Liver (tissue), 3 donors: ENCODE measurements at regions not wholly inside any gene's neighbourhood (a gene's known extent, or its start where the extent isn't known, plus 50 kb on each side); places are given as distances from the start of the nearest gene placed in this dataset.

Source experiments
- EGR1 ChIP-seq, 2 donors: IDR thresholded peaks; 2 replicates each; pipeline ENCODE4 v1.6.1; 2016 to 2018; ENCODE audit warnings: antibody characterized with exemption in 2 of 2, low read depth in 2 of 2
- FOXA1 ChIP-seq: IDR thresholded peaks from 2 replicates; pipeline ENCODE4 v1.6.1; 2016; ENCODE audit warnings: antibody characterized with exemption
- GABPA ChIP-seq, 2 donors: IDR thresholded peaks in 1 of 2; conservative IDR thresholded peaks in 1 of 2; 2 replicates each; pipeline ENCODE4 v1.6.1; 2016; ENCODE audit warnings: antibody characterized with exemption in 2 of 2, mild to moderate bottlenecking in 1 of 2, moderate library complexity in 1 of 2
- HNF4G ChIP-seq: IDR thresholded peaks from 2 replicates; pipeline ENCODE4 v1.6.1; 2016; ENCODE audit warnings: antibody characterized with exemption
- RAD21 ChIP-seq, 2 donors: IDR thresholded peaks; 2 replicates each; pipeline ENCODE4 v1.6.1; 2016; ENCODE audit warnings: antibody characterized with exemption in 2 of 2, mild to moderate bottlenecking in 2 of 2
- TF ChIP-seq, protein P1 (sequence below): fragments of 150-350 bp; IDR thresholded peaks from 2 replicates; pipeline ENCODE4 v1.5.1; 2017; ENCODE audit warnings: improper control_type of control experiment, low read depth, low read length; ENCODE audit not compliant: missing input control
- TF ChIP-seq, protein P2 (sequence below): IDR thresholded peaks from 2 replicates; pipeline ENCODE4 v1.6.1; 2016; ENCODE audit warnings: antibody characterized with exemption
- TF ChIP-seq, protein P3 (sequence below): IDR thresholded peaks from 2 replicates; pipeline ENCODE4 v1.6.1; 2016; ENCODE audit warnings: antibody characterized with exemption
- donor health status: healthy.
- donor health status: healthy.

DNA sequence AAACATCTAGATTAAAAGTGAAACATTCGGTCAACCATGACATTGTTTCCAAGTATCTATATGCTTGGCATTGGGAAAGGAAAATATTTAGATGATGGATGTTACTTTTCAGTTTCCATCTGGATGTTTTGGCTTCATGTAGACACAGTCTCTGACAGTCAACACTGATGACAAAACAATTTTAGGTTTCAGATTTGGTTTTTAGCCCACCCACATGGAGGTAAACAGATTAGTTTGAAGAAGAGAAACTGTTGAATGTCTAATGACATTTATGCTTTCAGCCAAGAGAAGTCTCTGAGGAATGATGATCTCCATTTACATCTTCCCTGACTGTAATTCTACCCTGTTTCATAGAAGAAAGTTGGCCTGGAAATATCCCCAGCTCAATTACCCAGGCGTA is 379.1 kb downstream of the SLITRK6 start:
- TF ChIP-seq, protein P1, sequence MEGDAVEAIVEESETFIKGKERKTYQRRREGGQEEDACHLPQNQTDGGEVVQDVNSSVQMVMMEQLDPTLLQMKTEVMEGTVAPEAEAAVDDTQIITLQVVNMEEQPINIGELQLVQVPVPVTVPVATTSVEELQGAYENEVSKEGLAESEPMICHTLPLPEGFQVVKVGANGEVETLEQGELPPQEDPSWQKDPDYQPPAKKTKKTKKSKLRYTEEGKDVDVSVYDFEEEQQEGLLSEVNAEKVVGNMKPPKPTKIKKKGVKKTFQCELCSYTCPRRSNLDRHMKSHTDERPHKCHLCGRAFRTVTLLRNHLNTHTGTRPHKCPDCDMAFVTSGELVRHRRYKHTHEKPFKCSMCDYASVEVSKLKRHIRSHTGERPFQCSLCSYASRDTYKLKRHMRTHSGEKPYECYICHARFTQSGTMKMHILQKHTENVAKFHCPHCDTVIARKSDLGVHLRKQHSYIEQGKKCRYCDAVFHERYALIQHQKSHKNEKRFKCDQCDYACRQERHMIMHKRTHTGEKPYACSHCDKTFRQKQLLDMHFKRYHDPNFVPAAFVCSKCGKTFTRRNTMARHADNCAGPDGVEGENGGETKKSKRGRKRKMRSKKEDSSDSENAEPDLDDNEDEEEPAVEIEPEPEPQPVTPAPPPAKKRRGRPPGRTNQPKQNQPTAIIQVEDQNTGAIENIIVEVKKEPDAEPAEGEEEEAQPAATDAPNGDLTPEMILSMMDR: no peak
- TF ChIP-seq GABPA (IDR thresholded peaks at IDR 0.05 in 1 of 2, conservative IDR thresholded peaks at IDR 0.05 in 1 of 2) (no peak), FOXA1 (no peak), HNF4G (no peak), RAD21 (IDR thresholded peaks at IDR 0.05) (no peak), EGR1 (IDR thresholded peaks at IDR 0.05; ENCODE audit: low read depth in 2 of 2) (no peak)
- TF ChIP-seq, protein P2, sequence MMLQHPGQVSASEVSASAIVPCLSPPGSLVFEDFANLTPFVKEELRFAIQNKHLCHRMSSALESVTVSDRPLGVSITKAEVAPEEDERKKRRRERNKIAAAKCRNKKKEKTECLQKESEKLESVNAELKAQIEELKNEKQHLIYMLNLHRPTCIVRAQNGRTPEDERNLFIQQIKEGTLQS: no peak
- TF ChIP-seq, protein P3, sequence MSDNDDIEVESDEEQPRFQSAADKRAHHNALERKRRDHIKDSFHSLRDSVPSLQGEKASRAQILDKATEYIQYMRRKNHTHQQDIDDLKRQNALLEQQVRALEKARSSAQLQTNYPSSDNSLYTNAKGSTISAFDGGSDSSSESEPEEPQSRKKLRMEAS: no peak
